ENCODE measurements at regions not wholly inside any gene's neighbourhood (a gene's known extent, or its start where the extent isn't known, plus 50 kb on each side); places are given as distances from the start of the nearest gene placed in this dataset.
A peak's percentile ranks its signal among the peaks of the same experiment; 100 is the strongest.

- TF ChIP-seq ZNF318 (CRISPR knock-in tag; IDR thresholded peaks at IDR 0.05) (no peak), MXD4 (CRISPR knock-in tag; IDR thresholded peaks at IDR 0.05) (no peak), ZMAT3 (CRISPR knock-in tag; conservative IDR thresholded peaks at IDR 0.05) (no peak), NR2F2 (IDR thresholded peaks at IDR 0.05; ENCODE audit: borderline replicate concordance, low read depth) (peak; percentile 95), NKX3-1 (CRISPR knock-in tag; IDR thresholded peaks at IDR 0.05) (0 out of 2 replicates have a peak, but pooled peaks have one; percentile 52), ATF7 (IDR thresholded peaks at IDR 0.05) (0 out of 2 replicates have a peak, but pooled peaks have one; percentile 21), ATF7 (CRISPR knock-in tag; IDR thresholded peaks at IDR 0.05) (no peak), POLR2G (IDR thresholded peaks at IDR 0.05; ENCODE audit: low read depth, low read length) (no peak), KDM1A (CRISPR knock-in tag; IDR thresholded peaks at IDR 0.05) (peak; percentile 71; the same call in 1 of the 2 replicates), ZNF205 (CRISPR knock-in tag; IDR thresholded peaks at IDR 0.05) (peak; percentile 54; the same call in 1 of the 2 replicates), BCL6 (CRISPR knock-in tag; IDR thresholded peaks at IDR 0.05) (peak; percentile 82), JUN (CRISPR knock-in tag; IDR thresholded peaks at IDR 0.05) (no peak), SOX5 (CRISPR knock-in tag; IDR thresholded peaks at IDR 0.05; ENCODE audit: borderline replicate concordance) (peak; percentile 77; the same call in 1 of the 2 replicates), GABPA (IDR thresholded peaks at IDR 0.05; ENCODE audit: low read depth, low read length) (no peak), GABPA (CRISPR knock-in tag; IDR thresholded peaks at IDR 0.05; ENCODE audit: low read depth) (peak; percentile 6; the same call in 1 of the 2 replicates), NFYB (CRISPR knock-in tag; IDR thresholded peaks at IDR 0.05) (no peak), ATF1 (CRISPR knock-in tag; IDR thresholded peaks at IDR 0.05) (no peak), ZEB1 (IDR thresholded peaks at IDR 0.05; ENCODE audit: insufficient replicate concordance, low read depth) (no peak), RORA (CRISPR knock-in tag; IDR thresholded peaks at IDR 0.05) (0 out of 2 replicates have a peak, but pooled peaks have one; percentile 55), ZNF543 (CRISPR knock-in tag; IDR thresholded peaks at IDR 0.05) (no peak), KMT2B (CRISPR knock-in tag; IDR thresholded peaks at IDR 0.05) (no peak), ZNF557 (CRISPR knock-in tag; IDR thresholded peaks at IDR 0.05) (no peak), SPEN (CRISPR knock-in tag; IDR thresholded peaks at IDR 0.05; ENCODE audit: low read depth) (peak; percentile 33; the same call in 1 of the 2 replicates), HDAC2 (CRISPR knock-in tag; IDR thresholded peaks at IDR 0.05) (peak; percentile 85), LCORL (IDR thresholded peaks at IDR 0.05) (peak; percentile 37; the same call in 1 of the 2 replicates), LCORL (CRISPR knock-in tag; IDR thresholded peaks at IDR 0.05) (peak; percentile 82), SRSF1 (optimal IDR thresholded peaks at IDR 0.05; ENCODE audit: low read depth, low read length) (no peak), FOXO1 (CRISPR knock-in tag; IDR thresholded peaks at IDR 0.05) (peak; percentile 84), TARDBP (CRISPR knock-in tag; IDR thresholded peaks at IDR 0.05) (peak; percentile 81)
These were observed 550.3 kb downstream of the RAB28 start (continued) for GRCh38 chr4:12933760-12934221.

All from HepG2 (cell line).